GM23338 (cell line): ENCODE measurements at regions not wholly inside any gene's neighbourhood (a gene's known extent, or its start where the extent isn't known, plus 50 kb on each side); places are given as distances from the start of the nearest gene placed in this dataset.

Experiments
- ATAC-seq: fragments of 200-7000 bp; cut with Tn5 transposase; 3 replicates; pipeline ENCODE4 v1.9.1; 2020
- DNase-seq: peaks from one replicate; pipeline ENCODE4 v3.0.0-alpha.2; 2015; ENCODE audit warnings: low spot score
- H2AFZ ChIP-seq: fragments of 200-600 bp; sonication (generic); 2 replicates; pipeline ENCODE4 v1.8.0; 2016; ENCODE audit warnings: antibody characterized with exemption, mild to moderate bottlenecking, moderate library complexity
- H3F3A ChIP-seq: fragments of 200-600 bp; sonication (generic); replicated peaks from 2 replicates; pipeline ENCODE4 v1.8.0; 2017; ENCODE audit warnings: antibody characterized with exemption, mixed run types, low read depth
- H3K27ac ChIP-seq: fragments of 200-600 bp; sonication (generic); 2 replicates; pipeline ENCODE4 v1.6.1; 2016; ENCODE audit warnings: low read depth
- H3K27me3 ChIP-seq: fragments of 200-600 bp; sonication (generic); 2 replicates; pipeline ENCODE4 v1.8.0; 2016; ENCODE audit warnings: mild to moderate bottlenecking, mixed run types, moderate library complexity; ENCODE audit not compliant: insufficient read depth
- H3K36me3 ChIP-seq: fragments of 200-600 bp; sonication (generic); 2 replicates; pipeline ENCODE4 v1.8.0; 2016; ENCODE audit warnings: mild to moderate bottlenecking; ENCODE audit not compliant: insufficient read depth
- H3K4me1 ChIP-seq: fragments of 200-600 bp; sonication (generic); 2 replicates; pipeline ENCODE4 v1.8.0; 2016; ENCODE audit warnings: mild to moderate bottlenecking, moderate library complexity; ENCODE audit not compliant: insufficient read depth
- H3K4me2 ChIP-seq: fragments of 200-600 bp; sonication (generic); 2 replicates; pipeline ENCODE4 v1.7.1; 2017; ENCODE audit warnings: mixed run types
- H3K4me3 ChIP-seq: fragments of 200-600 bp; sonication (generic); 2 replicates; pipeline ENCODE4 v1.6.1; 2016; ENCODE audit warnings: mixed run types
- H3K79me2 ChIP-seq: fragments of 200-600 bp; sonication (generic); replicated peaks from 2 replicates; pipeline ENCODE4 v1.8.0; 2017; ENCODE audit warnings: mild to moderate bottlenecking; ENCODE audit not compliant: insufficient read depth
- H3K9me2 ChIP-seq: fragments of 200-600 bp; sonication (generic); 2 replicates; pipeline ENCODE4 v1.8.0; 2017; ENCODE audit not compliant: insufficient read depth
- H4K20me1 ChIP-seq: fragments of 200-600 bp; sonication (generic); replicated peaks from 2 replicates; pipeline ENCODE4 v1.8.0; 2017; ENCODE audit warnings: mild to moderate bottlenecking; ENCODE audit not compliant: insufficient read depth
- H3K27ac Mint-ChIP-seq: 2 replicates; pipeline ENCODE4 v1.8.0; 2020; ENCODE audit warnings: inconsistent platforms, mild to moderate bottlenecking, moderate library complexity, mixed read lengths
- H3K27me3 Mint-ChIP-seq: 3 replicates; pipeline ENCODE4 v1.8.0; 2022; ENCODE audit warnings: low read depth, mild to moderate bottlenecking, moderate library complexity, mixed read lengths, inconsistent platforms; ENCODE audit not compliant: insufficient read depth, poor library complexity
- H3K36me3 Mint-ChIP-seq: 3 replicates; pipeline ENCODE4 v1.8.0; 2021; ENCODE audit warnings: low read depth, mild to moderate bottlenecking, inconsistent platforms, moderate library complexity, mixed read lengths
- H3K4me1 Mint-ChIP-seq: 3 replicates; pipeline ENCODE4 v1.8.0; 2020; ENCODE audit warnings: mild to moderate bottlenecking, inconsistent platforms, mixed read lengths
- H3K4me3 Mint-ChIP-seq: 3 replicates; pipeline ENCODE4 v1.8.0; 2021; ENCODE audit warnings: moderate library complexity, mild to moderate bottlenecking, inconsistent platforms, mixed read lengths
- H3K9me3 Mint-ChIP-seq: 3 replicates; pipeline ENCODE4 v1.8.0; 2020; ENCODE audit warnings: moderate library complexity, mild to moderate bottlenecking, inconsistent platforms, mixed read lengths
- ETS1 ChIP-seq: IDR thresholded peaks from 2 replicates; pipeline ENCODE4 v1.6.1; 2016; ENCODE audit warnings: antibody characterized with exemption
- EZH2phosphoT487 ChIP-seq: fragments of 200-600 bp; sonication (generic); IDR thresholded peaks from one replicate; pipeline ENCODE4 v1.8.1; 2018; ENCODE audit warnings: antibody characterized with exemption; ENCODE audit not compliant: unreplicated experiment
- JUNB ChIP-seq: IDR thresholded peaks from one replicate; pipeline ENCODE4 v1.6.1; 2016; ENCODE audit warnings: antibody characterized with exemption; ENCODE audit not compliant: unreplicated experiment
- NANOG ChIP-seq: IDR thresholded peaks from 2 replicates; pipeline ENCODE4 v1.6.1; 2016; ENCODE audit warnings: antibody characterized with exemption, borderline replicate concordance
- POLR2AphosphoS5 ChIP-seq: IDR thresholded peaks from 2 replicates; pipeline ENCODE4 v1.6.1; 2016; ENCODE audit warnings: antibody characterized with exemption, low read depth
- STAT1 ChIP-seq: IDR thresholded peaks from one replicate; pipeline ENCODE4 v1.6.1; 2016; ENCODE audit warnings: antibody characterized with exemption; ENCODE audit not compliant: unreplicated experiment
- ZNF114 ChIP-seq: fragments of 250-450 bp; sonication (Bioruptor Pico); IDR thresholded peaks from 2 replicates; pipeline ENCODE4 v1.5.0; 2020; ENCODE audit warnings: mild to moderate bottlenecking, moderate library complexity
- ZNF331 ChIP-seq: fragments of 250-450 bp; sonication (Bioruptor Pico); IDR thresholded peaks from 2 replicates; pipeline ENCODE4 v1.5.0; 2020; ENCODE audit warnings: low read depth, mild to moderate bottlenecking, moderate library complexity
- TF ChIP-seq, protein P1 (sequence below): fragments of 250-450 bp; sonication (Bioruptor Pico); IDR thresholded peaks from 2 replicates; pipeline ENCODE4 v1.5.0; 2020; ENCODE audit warnings: mild to moderate bottlenecking, moderate library complexity

DNA sequence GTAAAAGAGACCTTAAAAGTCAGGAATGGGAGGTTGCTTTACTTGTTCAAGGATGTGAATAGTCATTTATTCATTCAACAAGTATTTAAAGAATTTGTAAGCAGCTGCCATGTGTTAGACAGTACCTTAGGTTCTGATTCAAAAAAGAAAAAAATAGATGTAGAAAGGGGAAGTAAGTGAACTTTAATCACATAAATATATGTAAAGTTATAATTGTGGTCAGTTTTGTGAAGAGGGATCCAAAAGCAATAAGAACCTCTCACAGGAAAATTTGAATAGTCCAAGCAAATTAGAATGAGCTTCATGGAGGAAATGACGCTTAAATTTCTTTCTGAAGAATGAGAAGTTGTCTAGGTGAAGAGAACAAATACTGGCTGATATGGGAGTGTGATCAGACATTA, 596.1 kb upstream of the CITED2 start (continued):
- TF ChIP-seq, protein P1, sequence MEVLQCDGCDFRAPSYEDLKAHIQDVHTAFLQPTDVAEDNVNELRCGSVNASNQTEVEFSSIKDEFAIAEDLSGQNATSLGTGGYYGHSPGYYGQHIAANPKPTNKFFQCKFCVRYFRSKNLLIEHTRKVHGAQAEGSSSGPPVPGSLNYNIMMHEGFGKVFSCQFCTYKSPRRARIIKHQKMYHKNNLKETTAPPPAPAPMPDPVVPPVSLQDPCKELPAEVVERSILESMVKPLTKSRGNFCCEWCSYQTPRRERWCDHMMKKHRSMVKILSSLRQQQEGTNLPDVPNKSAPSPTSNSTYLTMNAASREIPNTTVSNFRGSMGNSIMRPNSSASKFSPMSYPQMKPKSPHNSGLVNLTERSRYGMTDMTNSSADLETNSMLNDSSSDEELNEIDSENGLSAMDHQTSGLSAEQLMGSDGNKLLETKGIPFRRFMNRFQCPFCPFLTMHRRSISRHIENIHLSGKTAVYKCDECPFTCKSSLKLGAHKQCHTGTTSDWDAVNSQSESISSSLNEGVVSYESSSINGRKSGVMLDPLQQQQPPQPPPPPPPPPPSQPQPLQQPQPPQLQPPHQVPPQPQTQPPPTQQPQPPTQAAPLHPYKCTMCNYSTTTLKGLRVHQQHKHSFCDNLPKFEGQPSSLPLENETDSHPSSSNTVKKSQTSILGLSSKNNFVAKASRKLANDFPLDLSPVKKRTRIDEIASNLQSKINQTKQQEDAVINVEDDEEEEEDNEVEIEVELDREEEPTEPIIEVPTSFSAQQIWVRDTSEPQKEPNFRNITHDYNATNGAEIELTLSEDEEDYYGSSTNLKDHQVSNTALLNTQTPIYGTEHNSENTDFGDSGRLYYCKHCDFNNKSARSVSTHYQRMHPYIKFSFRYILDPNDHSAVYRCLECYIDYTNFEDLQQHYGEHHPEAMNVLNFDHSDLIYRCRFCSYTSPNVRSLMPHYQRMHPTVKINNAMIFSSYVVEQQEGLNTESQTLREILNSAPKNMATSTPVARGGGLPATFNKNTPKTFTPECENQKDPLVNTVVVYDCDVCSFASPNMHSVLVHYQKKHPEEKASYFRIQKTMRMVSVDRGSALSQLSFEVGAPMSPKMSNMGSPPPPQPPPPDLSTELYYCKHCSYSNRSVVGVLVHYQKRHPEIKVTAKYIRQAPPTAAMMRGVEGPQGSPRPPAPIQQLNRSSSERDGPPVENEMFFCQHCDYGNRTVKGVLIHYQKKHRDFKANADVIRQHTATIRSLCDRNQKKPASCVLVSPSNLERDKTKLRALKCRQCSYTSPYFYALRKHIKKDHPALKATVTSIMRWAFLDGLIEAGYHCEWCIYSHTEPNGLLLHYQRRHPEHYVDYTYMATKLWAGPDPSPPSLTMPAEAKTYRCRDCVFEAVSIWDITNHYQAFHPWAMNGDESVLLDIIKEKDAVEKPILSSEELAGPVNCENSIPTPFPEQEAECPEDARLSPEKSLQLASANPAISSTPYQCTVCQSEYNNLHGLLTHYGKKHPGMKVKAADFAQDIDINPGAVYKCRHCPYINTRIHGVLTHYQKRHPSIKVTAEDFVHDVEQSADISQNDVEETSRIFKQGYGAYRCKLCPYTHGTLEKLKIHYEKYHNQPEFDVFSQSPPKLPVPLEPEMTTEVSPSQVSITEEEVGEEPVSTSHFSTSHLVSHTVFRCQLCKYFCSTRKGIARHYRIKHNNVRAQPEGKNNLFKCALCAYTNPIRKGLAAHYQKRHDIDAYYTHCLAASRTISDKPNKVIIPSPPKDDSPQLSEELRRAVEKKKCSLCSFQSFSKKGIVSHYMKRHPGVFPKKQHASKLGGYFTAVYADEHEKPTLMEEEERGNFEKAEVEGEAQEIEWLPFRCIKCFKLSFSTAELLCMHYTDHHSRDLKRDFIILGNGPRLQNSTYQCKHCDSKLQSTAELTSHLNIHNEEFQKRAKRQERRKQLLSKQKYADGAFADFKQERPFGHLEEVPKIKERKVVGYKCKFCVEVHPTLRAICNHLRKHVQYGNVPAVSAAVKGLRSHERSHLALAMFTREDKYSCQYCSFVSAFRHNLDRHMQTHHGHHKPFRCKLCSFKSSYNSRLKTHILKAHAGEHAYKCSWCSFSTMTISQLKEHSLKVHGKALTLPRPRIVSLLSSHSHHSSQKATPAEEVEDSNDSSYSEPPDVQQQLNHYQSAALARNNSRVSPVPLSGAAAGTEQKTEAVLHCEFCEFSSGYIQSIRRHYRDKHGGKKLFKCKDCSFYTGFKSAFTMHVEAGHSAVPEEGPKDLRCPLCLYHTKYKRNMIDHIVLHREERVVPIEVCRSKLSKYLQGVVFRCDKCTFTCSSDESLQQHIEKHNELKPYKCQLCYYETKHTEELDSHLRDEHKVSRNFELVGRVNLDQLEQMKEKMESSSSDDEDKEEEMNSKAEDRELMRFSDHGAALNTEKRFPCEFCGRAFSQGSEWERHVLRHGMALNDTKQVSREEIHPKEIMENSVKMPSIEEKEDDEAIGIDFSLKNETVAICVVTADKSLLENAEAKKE, result no peak
- no peak for TF ChIP-seq POLR2AphosphoS5

GRCh38 chr6:139967497-139967896, 593.0 kb upstream of the CITED2 start:
- ATAC-seq, result no peak
- no peak for TF ChIP-seq ZNF331 (CRISPR knock-in tag)
- TF ChIP-seq, protein P1, result no peak
- TF ChIP-seq EZH2phosphoT487, result no peak
- no peak for TF ChIP-seq STAT1
- no peak for TF ChIP-seq ETS1
- TF ChIP-seq ZNF114 (CRISPR knock-in tag), result no peak
- no peak for TF ChIP-seq JUNB
- TF ChIP-seq POLR2AphosphoS5, result no peak
- no peak for TF ChIP-seq NANOG

More at GRCh38 chr6:139967497-139967896, 593.0 kb upstream of the CITED2 start:
- H3K4me3 Mint-ChIP-seq, result no peak overlapping the region
- DNase-seq, result no peak
- peaks cover 16% of the 10 kb centered on the region; the same call in 1 of the 2 replicates for H3K4me1 ChIP-seq
- H4K20me1 ChIP-seq, result no peaks in the 10 kb centered on the region
- no peaks in the 10 kb centered on the region for H3K79me2 ChIP-seq
- H3K9me3 Mint-ChIP-seq, result no peaks in the 10 kb centered on the region
- no peaks in the 10 kb centered on the region for H3F3A ChIP-seq
- 0 out of 3 replicates have a peak, but pooled peaks cover 3% of the 10 kb centered on the region for H3K36me3 Mint-ChIP-seq
- H3K4me3 ChIP-seq, result no peak overlapping the region
- H3K4me1 Mint-ChIP-seq, result peaks cover 17% of the 10 kb centered on the region; the same call in 2 of the 3 replicates
- H3K27ac Mint-ChIP-seq, result no peak overlapping the region
- H3K4me2 ChIP-seq, result no peak overlapping the region
- no peaks in the 10 kb centered on the region for H3K36me3 ChIP-seq
- no peaks in the 10 kb centered on the region for H3K27me3 ChIP-seq
- H3K27me3 Mint-ChIP-seq, result no peaks in the 10 kb centered on the region
- H3K27ac ChIP-seq, result no peak overlapping the region
- H2AFZ ChIP-seq, result no peak overlapping the region
- no peaks in the 10 kb centered on the region for H3K9me2 ChIP-seq
